Smooth muscle cell (in vitro differentiated cells): ENCODE measurements at regions not wholly inside any gene's neighbourhood (a gene's known extent, or its start where the extent isn't known, plus 50 kb on each side); places are given as distances from the start of the nearest gene placed in this dataset.

Experiments
- DNase-seq: peaks from one replicate; lab custom pipeline; 2025; ENCODE audit not compliant: unreplicated experiment; lab: John Stamatoyannopoulos, UW
- H2AFZ ChIP-seq: fragments of 200-600 bp; sonication (generic); 2 replicates; pipeline ENCODE4 v1.6.0; 2016; ENCODE audit warnings: antibody characterized with exemption, low read depth, mild to moderate bottlenecking
- H3F3A ChIP-seq: fragments of 200-600 bp; sonication (generic); 2 replicates; pipeline ENCODE4 v1.6.0; 2017; ENCODE audit warnings: antibody characterized with exemption, low read depth
- H3K27ac ChIP-seq: fragments of 200-600 bp; sonication (generic); 2 replicates; pipeline ENCODE4 v1.5.1; 2016; ENCODE audit warnings: low read depth, mild to moderate bottlenecking
- H3K27me3 ChIP-seq: fragments of 200-600 bp; sonication (generic); 2 replicates; pipeline ENCODE4 v1.6.1; 2016; ENCODE audit warnings: low read depth, mild to moderate bottlenecking
- H3K36me3 ChIP-seq: fragments of 200-600 bp; sonication (generic); 2 replicates; pipeline ENCODE4 v1.5.1; 2016; ENCODE audit warnings: low read depth
- H3K4me1 ChIP-seq: fragments of 200-600 bp; sonication (generic); 2 replicates; pipeline ENCODE4 v1.5.1; 2016; ENCODE audit warnings: low read depth
- H3K4me2 ChIP-seq: fragments of 200-600 bp; sonication (generic); 2 replicates; pipeline ENCODE4 v1.6.0; 2016; ENCODE audit warnings: mild to moderate bottlenecking
- H3K4me3 ChIP-seq: fragments of 200-600 bp; sonication (generic); 2 replicates; pipeline ENCODE4 v1.5.1; 2016; ENCODE audit warnings: mild to moderate bottlenecking
- H3K79me2 ChIP-seq: fragments of 200-600 bp; sonication (generic); 2 replicates; pipeline ENCODE4 v1.6.0; 2016; ENCODE audit warnings: low read depth, mild to moderate bottlenecking
- H3K9ac ChIP-seq: fragments of 200-600 bp; sonication (generic); 2 replicates; pipeline ENCODE4 v1.6.0; 2016; ENCODE audit warnings: low read depth
- H3K9me3 ChIP-seq: fragments of 200-600 bp; sonication (generic); replicated peaks from 2 replicates; pipeline ENCODE4 v1.5.1; 2016; ENCODE audit warnings: low read depth
- H4K20me1 ChIP-seq: fragments of 200-600 bp; sonication (generic); 2 replicates; pipeline ENCODE4 v1.6.0; 2016; ENCODE audit warnings: low read depth
- WGBS: methylation state at CpG from one replicate; pipeline ENCODE4 v1.1.7; 2016; ENCODE audit warnings: low lambda C conversion rate; 5-methylcytosine and 5-hydroxymethylcytosine counted together
- TF ChIP-seq, protein P1 (sequence below): fragments of 200-600 bp; sonication (generic); IDR thresholded peaks from 2 replicates; pipeline ENCODE4 v1.5.1; 2017; ENCODE audit warnings: borderline replicate concordance, mild to moderate bottlenecking, antibody characterized with exemption; ENCODE audit not compliant: insufficient read depth, poor library complexity, severe bottlenecking

DNA sequence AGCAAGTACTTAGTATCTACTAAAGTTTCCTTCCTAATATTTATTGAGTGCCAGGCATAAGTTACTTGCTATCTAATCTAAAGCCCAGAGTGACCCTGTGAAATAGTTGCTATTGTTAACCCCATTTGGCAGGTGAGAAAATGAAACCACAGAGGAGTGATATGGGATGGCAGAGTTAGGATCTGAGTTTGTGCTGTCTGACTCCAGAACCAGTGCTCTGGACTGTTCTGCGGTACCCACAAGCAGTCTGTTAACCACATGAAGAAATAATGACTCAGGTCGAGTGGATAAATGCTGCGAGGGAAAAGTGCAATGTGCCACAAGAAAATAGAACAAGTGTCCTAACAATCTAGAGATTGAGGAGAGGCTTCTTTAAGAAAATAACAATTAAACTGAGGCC, 60.7 kb upstream of the GZMB start:
- TF ChIP-seq, protein P1, sequence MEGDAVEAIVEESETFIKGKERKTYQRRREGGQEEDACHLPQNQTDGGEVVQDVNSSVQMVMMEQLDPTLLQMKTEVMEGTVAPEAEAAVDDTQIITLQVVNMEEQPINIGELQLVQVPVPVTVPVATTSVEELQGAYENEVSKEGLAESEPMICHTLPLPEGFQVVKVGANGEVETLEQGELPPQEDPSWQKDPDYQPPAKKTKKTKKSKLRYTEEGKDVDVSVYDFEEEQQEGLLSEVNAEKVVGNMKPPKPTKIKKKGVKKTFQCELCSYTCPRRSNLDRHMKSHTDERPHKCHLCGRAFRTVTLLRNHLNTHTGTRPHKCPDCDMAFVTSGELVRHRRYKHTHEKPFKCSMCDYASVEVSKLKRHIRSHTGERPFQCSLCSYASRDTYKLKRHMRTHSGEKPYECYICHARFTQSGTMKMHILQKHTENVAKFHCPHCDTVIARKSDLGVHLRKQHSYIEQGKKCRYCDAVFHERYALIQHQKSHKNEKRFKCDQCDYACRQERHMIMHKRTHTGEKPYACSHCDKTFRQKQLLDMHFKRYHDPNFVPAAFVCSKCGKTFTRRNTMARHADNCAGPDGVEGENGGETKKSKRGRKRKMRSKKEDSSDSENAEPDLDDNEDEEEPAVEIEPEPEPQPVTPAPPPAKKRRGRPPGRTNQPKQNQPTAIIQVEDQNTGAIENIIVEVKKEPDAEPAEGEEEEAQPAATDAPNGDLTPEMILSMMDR, result no peak
- Histone ChIP-seq H3K4me2 (no peak overlapping the region), H2AFZ (no peak overlapping the region), H3K4me1 (no peaks in the 10 kb centered on the region), H3K36me3 (no peaks in the 10 kb centered on the region), H3K4me3 (no peak overlapping the region), H3K27me3 (peaks cover 15% of the 10 kb centered on the region), H3F3A (no peaks in the 10 kb centered on the region), H3K9ac (no peak overlapping the region), H3K27ac (no peak overlapping the region), H4K20me1 (no peaks in the 10 kb centered on the region), H3K79me2 (no peaks in the 10 kb centered on the region), H3K9me3 (no peaks in the 10 kb centered on the region)
- no peak for DNase-seq
- WGBS, result 90% methylated on average over 3 of the region's 3 CpGs

- WGBS, result 76% methylated on average over 2 of the region's 2 CpGs
- H3F3A ChIP-seq, result no peaks in the 10 kb centered on the region
These were observed 60.0 kb upstream of the GZMB start for GRCh38 chr14:24693983-24694382.

GRCh38 chr14:24693353-24693737, 59.4 kb upstream of the GZMB start:
- peaks cover 15% of the 10 kb centered on the region for H3K27me3 ChIP-seq
- WGBS, result 85% methylated on average over 3 of the region's 3 CpGs

More at GRCh38 chr14:24693983-24694382, 60.0 kb upstream of the GZMB start:
- H3K27ac ChIP-seq, result no peak overlapping the region
- H3K9me3 ChIP-seq, result no peaks in the 10 kb centered on the region
- DNase-seq, result no peak
- no peak overlapping the region for H3K9ac ChIP-seq
- H3K4me3 ChIP-seq, result no peak overlapping the region
- H4K20me1 ChIP-seq, result no peaks in the 10 kb centered on the region
- TF ChIP-seq, protein P1, result no peak
- peaks cover 15% of the 10 kb centered on the region for H3K27me3 ChIP-seq
- H3K79me2 ChIP-seq, result no peaks in the 10 kb centered on the region
- H3K4me2 ChIP-seq, result no peak overlapping the region
- H3K36me3 ChIP-seq, result no peaks in the 10 kb centered on the region
- H3K4me1 ChIP-seq, result no peaks in the 10 kb centered on the region
- H2AFZ ChIP-seq, result no peak overlapping the region

More at GRCh38 chr14:24693353-24693737, 59.4 kb upstream of the GZMB start:
- H3K79me2 ChIP-seq, result no peaks in the 10 kb centered on the region
- H4K20me1 ChIP-seq, result no peaks in the 10 kb centered on the region
- no peak for DNase-seq
- no peaks in the 10 kb centered on the region for H3K4me1 ChIP-seq
- TF ChIP-seq, protein P1, result no peak
- H3K9ac ChIP-seq, result no peak overlapping the region
- no peaks in the 10 kb centered on the region for H3K9me3 ChIP-seq
- no peak overlapping the region for H2AFZ ChIP-seq
- no peak overlapping the region for H3K4me3 ChIP-seq
- H3K27ac ChIP-seq, result no peak overlapping the region
- no peaks in the 10 kb centered on the region for H3K36me3 ChIP-seq
- H3K4me2 ChIP-seq, result no peak overlapping the region
- H3F3A ChIP-seq, result no peaks in the 10 kb centered on the region
